Right cardiac atrium (tissue), 5 donors: ENCODE measurements at regions not wholly inside any gene's neighbourhood (a gene's known extent, or its start where the extent isn't known, plus 50 kb on each side); places are given as distances from the start of the nearest gene placed in this dataset.

Source experiments
- ATAC-seq, 2 donors: fragments of 200-7000 bp; cut with Tn5 transposase; one replicate each; pipeline versions ENCODE4 v1.8.0 to v1.9.1; 2020; ENCODE audit warnings: moderate library complexity in 2 of 2, mild to moderate bottlenecking in 1 of 2
- DNase-seq, 3 donors: peaks; one replicate each; pipeline ENCODE4 v3.0.0-alpha.2; 2020
- H3K27ac ChIP-seq: one replicate; pipeline ENCODE4 v1.5.1; 2013; ENCODE audit warnings: mild to moderate bottlenecking, low read length, control low read depth, moderate library complexity
- H3K27me3 ChIP-seq: one replicate; pipeline ENCODE4 v1.6.1; 2013; ENCODE audit not compliant: control insufficient read depth, insufficient read depth
- H3K4me1 ChIP-seq: one replicate; pipeline ENCODE4 v1.6.1; 2013; ENCODE audit warnings: low read length; ENCODE audit not compliant: control insufficient read depth, insufficient read depth
- H3K4me3 ChIP-seq: one replicate; pipeline ENCODE4 v1.5.1; 2013; ENCODE audit warnings: low read length, control low read depth
- H3K9me3 ChIP-seq: one replicate; pipeline ENCODE4 v1.6.1; 2013; ENCODE audit warnings: low read length; ENCODE audit not compliant: control insufficient read depth
- WGBS: extraction: QIAGEN DNeasy Blood & Tissue Kit; methylation state at CpG from one replicate; pipeline ENCODE4 v1.1.7; 2013; 5-methylcytosine and 5-hydroxymethylcytosine counted together
- intact Hi-C, 4 donors: fragments of 100-400 bp; cut with DNase I; formaldehyde crosslinking; loops; one replicate each; pipeline versions ENCODE4 v1.11.0 to v1.14.0; 2022 to 2023
- donor health status: healthy with polysubstance abuse.
- donor health status: DM: no; HTN: yes; CAD: no.
- donor health status: DM: no; HTN: no; CAD: no.
- donor health status: DM: no; HTN: yes; CAD: no; lungs with severe emphysema.
- donor health status: DM: yes; HTN: yes; CAD: no.

DNA sequence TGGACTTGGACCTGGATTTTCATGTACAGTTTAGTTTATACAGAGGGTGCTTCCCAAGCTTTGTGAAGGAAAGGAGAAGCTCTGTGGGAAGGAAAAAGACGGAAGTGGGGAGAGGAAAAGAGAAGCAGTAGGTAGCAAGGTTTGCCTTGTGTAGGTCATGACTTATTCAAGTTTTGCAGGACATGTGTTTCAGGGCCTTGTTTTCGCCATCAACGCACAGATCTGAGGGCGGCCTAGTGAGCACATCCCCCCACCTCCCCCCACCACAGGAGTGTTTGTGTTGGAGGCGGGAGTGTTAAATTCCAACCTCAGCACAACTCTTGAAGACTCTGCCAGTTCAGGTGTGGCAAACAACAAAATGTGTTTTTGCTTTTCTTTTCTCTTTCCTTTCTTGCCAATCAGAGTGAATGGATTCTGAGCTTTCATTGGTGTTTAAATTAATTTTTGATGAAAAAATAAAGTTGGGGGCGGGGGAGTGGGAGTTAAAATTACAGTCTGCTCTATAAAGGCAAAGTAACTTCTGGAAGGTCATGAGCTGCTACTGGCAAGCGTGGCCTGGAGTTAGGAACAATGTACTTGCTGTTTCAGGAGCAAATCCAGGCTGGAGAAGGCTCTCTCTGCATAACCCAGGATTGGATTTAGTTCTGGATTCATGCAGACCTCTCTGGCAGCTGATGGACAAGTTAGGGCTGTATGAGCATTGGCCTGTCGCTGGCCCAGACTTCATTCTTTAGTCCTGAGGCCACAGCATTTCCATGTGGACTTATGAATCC lies 338.5 kb downstream of the CD83 start:
- Histone ChIP-seq H3K4me1 (peaks cover 5% of the 10 kb centered on the region), H3K4me3 (no peak overlapping the region), H3K27me3 (no peaks in the 10 kb centered on the region), H3K27ac (no peak overlapping the region), H3K9me3 (no peaks in the 10 kb centered on the region)
- intact Hi-C loops: no loop called here
- 84% methylated on average over 8 of the region's 8 CpGs for WGBS
- ATAC-seq: peak in 1 of 2 donors; percentile 36
- peak in 1 of 3 donors; percentile 57 for DNase-seq

DNA sequence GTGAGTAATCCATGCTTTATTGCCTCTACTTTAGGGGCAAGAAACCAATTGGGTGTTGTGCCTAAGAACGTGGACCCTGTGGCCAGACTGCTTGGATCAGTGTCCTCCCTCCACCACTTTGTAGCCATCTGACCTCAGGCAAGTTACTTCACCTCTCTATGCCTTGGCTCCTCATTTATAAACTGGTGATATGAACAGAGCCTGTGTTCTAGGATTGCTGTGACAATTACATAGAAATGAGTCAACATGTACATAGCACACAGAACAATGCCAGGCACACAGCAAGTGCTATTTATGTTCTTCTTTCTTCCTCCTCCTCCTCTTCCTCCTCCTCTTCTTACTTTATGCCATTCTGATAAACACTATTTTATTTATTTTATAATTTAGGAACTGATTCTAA lies 339.4 kb downstream of the CD83 start:
- 79% methylated on average over 1 of the region's 1 CpG for WGBS
- ATAC-seq: no peak

DNA sequence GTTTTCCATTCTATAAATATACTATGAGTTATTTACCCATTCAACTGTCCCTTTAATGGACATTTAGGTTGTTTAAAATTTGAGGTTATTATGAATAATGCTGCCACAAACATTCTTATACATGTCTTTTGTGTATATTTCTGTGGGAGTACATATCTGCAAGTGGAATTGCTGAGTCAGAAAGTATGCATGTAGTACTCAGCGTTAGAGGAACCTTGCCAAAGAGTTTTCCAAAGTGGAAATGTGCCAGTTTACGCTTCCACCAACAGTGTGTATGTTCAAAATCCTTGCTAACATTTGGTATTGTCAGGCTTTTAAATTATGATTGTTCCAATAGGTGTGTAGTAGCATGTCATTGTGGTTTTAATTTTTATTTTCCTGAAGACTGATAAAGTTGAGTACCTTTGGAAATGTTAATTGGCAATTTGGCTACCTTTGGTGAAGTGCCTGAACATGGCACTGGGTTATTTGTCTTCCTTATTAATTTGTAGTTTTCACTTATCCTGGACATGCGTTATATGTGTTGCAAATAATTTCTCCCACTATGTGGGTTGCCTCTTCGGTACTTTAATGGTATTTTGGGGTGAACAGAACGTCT lies 341.2 kb downstream of the CD83 start:
- H3K4me3 ChIP-seq: no peak overlapping the region
- H3K4me1 ChIP-seq: peaks cover 5% of the 10 kb centered on the region
- no peak overlapping the region for H3K27ac ChIP-seq
- H3K27me3 ChIP-seq: no peaks in the 10 kb centered on the region
- 69% methylated on average over 5 of the region's 5 CpGs for whole genome bisulfite sequencing
- no peaks in the 10 kb centered on the region for H3K9me3 ChIP-seq
- DNase-seq: no peak
- ATAC-seq: peak in 1 of 2 donors; percentile 53
- intact Hi-C loops: no loop called here

More for the DNA sequence above, 339.4 kb downstream of the CD83 start:
- Histone ChIP-seq H3K27ac (no peak overlapping the region), H3K9me3 (no peaks in the 10 kb centered on the region), H3K4me3 (no peak overlapping the region), H3K27me3 (no peaks in the 10 kb centered on the region), H3K4me1 (peaks cover 5% of the 10 kb centered on the region)
- no peak for DNase-seq
- intact Hi-C loops: no loop called here

DNA sequence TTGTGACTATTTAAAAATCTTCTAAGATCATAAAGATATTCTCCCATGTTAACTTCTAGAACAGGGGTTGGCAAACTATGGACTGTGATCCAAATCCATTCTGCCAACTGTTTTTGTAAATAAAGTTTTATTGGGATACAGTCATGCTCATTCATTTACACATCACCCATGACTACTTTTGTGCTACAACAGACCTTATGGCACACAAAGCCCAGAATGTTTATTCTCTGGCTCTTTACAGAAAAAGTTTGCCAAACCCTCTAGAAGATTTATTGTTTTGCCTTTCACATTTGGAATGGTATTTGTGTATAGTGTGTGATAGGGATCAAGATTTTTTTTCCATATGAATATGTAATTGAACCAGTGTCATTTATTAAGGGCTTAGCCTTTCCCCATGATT lies 341.7 kb downstream of the CD83 start:
- Histone ChIP-seq H3K4me3 (no peak overlapping the region), H3K27me3 (no peaks in the 10 kb centered on the region), H3K9me3 (no peaks in the 10 kb centered on the region), H3K4me1 (peaks cover 5% of the 10 kb centered on the region), H3K27ac (no peak overlapping the region)
- DNase-seq (no peak), ATAC-seq (no peak)
- intact Hi-C loops: no loop called here

DNA sequence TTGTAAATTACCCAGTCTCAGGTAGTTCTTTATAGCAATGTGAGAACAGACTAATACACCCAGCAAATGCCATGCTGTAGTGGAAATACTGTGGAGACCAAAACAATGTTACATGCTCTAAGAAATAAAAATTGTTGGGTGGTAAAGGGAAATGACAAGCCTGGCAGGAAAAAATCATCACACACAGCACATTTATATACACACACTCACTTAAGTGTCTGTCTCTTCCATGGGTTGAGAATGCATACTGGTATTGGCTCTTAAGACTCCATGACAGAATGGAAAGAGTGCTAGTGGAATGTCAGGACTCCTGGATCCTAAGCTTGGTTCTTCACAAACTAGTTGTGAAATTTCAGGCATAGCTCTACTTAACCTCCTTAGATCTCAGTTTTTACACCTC lies 343.0 kb downstream of the CD83 start:
- H3K9me3 ChIP-seq: no peaks in the 10 kb centered on the region
- H3K27me3 ChIP-seq: no peaks in the 10 kb centered on the region
- intact Hi-C loops: no loop called here
- peaks cover 5% of the 10 kb centered on the region for H3K4me1 ChIP-seq
- no peak overlapping the region for H3K4me3 ChIP-seq
- DNase-seq (no peak), ATAC-seq (no peak)
- H3K27ac ChIP-seq: no peak overlapping the region

DNA sequence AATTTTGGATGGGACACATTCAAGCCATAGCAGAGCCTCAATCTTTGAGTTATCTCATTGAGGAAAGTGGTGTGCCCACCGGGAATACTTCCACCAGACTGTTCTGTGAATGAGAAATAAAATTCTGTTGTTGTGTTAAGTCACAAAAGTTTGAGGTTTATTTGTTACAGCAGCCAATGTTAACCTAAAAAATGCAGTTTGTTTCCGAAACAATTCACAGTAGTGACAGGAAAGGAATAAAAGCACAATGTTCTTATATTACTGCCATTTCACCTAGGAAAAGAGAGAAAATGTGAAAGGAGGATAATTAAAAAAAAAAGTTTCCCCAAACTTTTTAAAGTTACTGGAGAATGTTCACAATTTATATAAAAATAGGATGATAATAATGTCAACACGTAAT lies 344.6 kb downstream of the CD83 start:
- H3K27me3 ChIP-seq: no peaks in the 10 kb centered on the region
- H3K27ac ChIP-seq: no peak overlapping the region
- ATAC-seq: no peak
- no peaks in the 10 kb centered on the region for H3K9me3 ChIP-seq
- DNase-seq: no peak
- intact Hi-C loops: no loop called here
- H3K4me1 ChIP-seq: peaks cover 2% of the 10 kb centered on the region
- no peak overlapping the region for H3K4me3 ChIP-seq
- WGBS: 87% methylated on average over 3 of the region's 3 CpGs

DNA sequence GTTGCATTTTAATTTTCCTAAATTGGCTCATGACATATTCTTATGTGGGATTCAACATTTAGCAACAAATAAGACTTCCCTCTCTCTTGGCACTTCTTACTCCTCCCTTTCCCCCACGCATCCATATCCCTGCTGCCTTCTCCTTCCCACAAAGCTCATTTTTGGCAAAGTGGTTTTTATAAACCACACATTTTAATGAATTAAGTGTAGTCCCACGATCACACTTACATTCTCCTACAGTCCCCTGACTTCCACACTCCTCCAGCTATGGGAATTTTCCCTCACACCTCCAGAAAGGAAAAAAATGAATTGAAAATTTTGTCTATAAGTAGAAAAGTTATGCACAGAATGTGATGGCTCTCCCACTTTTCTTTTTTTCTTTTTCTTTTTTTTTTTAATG lies 345.0 kb downstream of the CD83 start:
- WGBS: 72% methylated on average over 2 of the region's 2 CpGs
- ATAC-seq: no peak
- Histone ChIP-seq H3K4me1 (peaks cover 2% of the 10 kb centered on the region), H3K27ac (no peak overlapping the region), H3K4me3 (no peak overlapping the region), H3K9me3 (no peaks in the 10 kb centered on the region), H3K27me3 (no peaks in the 10 kb centered on the region)
- DNase-seq: no peak
- intact Hi-C loops: no loop called here

DNA sequence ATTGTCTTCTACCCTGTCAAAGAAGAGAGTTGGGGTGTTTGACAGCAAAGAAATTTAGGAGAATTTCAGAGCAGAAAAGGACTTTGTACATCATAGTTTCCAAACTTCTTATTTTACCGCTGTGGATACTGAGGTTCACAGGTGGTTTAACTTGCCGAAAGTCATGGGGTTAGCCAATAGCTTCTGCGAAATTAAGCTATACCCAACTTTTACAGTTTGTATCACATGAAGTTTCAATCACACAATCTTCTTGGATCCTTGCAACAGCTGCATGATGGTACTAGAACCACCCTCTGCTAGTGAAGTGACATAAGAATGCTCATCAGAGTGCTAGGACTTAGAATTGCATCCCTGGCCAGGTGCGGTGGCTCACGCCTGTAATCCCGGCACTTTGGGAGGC lies 345.5 kb downstream of the CD83 start:
- H3K27me3 ChIP-seq: no peaks in the 10 kb centered on the region
- intact Hi-C loops: no loop called here
- DNase-seq (no peak), ATAC-seq (no peak)
- 97% methylated on average over 6 of the region's 6 CpGs for WGBS
- H3K27ac ChIP-seq: no peak overlapping the region
- H3K4me3 ChIP-seq: no peak overlapping the region
- no peaks in the 10 kb centered on the region for H3K9me3 ChIP-seq
- no peaks in the 10 kb centered on the region for H3K4me1 ChIP-seq

DNA sequence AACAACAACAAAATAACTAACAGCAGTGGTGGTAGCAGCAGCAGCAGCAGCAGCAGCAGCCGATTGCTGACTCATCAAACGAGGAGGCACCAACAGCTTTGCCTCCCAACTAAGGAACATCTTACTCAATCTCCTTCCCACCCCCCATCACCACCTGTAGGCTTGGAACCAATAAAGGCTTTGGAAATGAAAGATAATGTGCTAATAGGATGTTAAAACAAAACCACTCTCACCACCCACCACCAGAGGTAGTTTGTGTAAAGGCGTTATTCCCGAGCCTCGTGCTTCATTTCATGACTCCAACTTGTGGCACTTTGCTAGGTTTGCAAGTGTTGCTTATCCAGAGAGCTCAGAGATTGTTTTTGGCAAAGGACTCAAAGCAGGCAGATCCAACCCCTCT lies 346.5 kb downstream of the CD83 start:
- ATAC-seq (peak in 1 of 2 donors; percentile 56), DNase-seq (no peak)
- Histone ChIP-seq H3K4me1 (no peaks in the 10 kb centered on the region), H3K27me3 (no peaks in the 10 kb centered on the region), H3K9me3 (peaks cover 2% of the 10 kb centered on the region), H3K27ac (no peak overlapping the region), H3K4me3 (no peak overlapping the region)
- WGBS: 58% methylated on average over 5 of the region's 5 CpGs
- intact Hi-C loops: no loop called here

DNA sequence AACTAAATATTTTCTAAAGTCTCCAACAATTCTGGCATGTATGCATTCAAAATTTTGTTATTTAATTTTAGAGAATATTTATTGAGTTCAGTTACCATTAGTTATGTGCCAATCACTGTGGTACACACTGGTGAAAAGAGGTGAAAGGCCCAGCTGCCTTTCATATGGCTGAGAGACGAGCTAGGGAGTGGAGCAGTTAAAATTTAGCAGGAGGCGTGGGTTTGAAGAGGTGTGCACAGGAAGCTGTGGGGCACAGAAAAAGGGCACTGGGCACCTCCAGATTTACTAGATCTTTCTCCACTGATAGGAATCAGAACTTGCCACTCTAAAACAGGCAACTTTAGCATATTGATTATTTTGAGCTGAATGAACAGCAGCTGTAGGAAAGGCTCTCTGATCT lies 347.1 kb downstream of the CD83 start:
- Histone ChIP-seq H3K27me3 (no peaks in the 10 kb centered on the region), H3K4me1 (no peaks in the 10 kb centered on the region), H3K9me3 (peaks cover 2% of the 10 kb centered on the region), H3K27ac (no peak overlapping the region), H3K4me3 (no peak overlapping the region)
- ATAC-seq: no peak
- no peak for DNase-seq
- WGBS: 98% methylated on average over 2 of the region's 2 CpGs
- intact Hi-C loops: no loop called here

DNA sequence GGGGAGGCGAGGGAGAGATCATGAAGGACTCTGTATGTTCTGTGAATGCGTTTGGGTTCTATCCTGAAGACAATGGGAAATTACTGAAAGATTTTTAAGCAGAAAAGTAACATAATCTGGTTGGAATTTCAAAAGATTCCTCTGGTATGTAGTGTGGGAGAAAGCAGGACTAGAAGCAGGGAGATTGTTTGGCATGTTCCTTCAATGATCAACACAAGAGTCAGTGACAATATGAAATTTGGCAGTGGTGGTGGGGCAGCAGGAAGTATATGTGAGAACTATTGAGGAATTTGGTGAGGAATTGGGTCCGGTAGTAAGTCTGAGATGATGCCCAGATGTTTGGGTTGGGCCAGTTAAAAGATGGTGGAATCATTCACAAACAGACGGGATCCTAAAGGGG lies 348.7 kb downstream of the CD83 start:
- Histone ChIP-seq H3K27me3 (no peaks in the 10 kb centered on the region), H3K4me3 (no peak overlapping the region), H3K4me1 (no peaks in the 10 kb centered on the region), H3K27ac (no peak overlapping the region), H3K9me3 (peaks cover 2% of the 10 kb centered on the region)
- ATAC-seq (no peak), DNase-seq (no peak)
- 79% methylated on average over 4 of the region's 4 CpGs for WGBS
- intact Hi-C loops: no loop called here

DNA sequence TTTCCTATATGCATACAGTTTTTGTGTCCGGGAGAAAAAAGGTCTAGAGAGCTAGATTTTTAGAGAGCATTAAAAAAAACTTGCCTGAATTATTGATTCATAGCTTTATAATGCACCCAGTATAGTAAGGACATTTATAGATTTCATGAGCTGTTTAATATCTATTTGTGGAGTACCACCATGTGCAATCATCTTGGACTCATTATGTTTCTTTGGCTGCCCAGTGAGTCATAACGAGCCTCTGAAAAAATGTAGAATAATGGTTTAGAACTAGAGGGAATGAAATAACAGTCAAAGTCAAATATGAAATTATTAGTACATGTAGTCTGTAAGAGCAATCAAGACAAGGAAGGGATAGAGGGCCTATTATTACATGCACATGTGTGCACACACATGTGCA lies 350.0 kb downstream of the CD83 start:
- Histone ChIP-seq H3K27ac (no peak overlapping the region), H3K27me3 (no peaks in the 10 kb centered on the region), H3K4me3 (no peak overlapping the region), H3K4me1 (no peaks in the 10 kb centered on the region), H3K9me3 (peaks cover 2% of the 10 kb centered on the region)
- DNase-seq (no peak), ATAC-seq (no peak)
- intact Hi-C loops: no loop called here
- WGBS: 77% methylated on average over 2 of the region's 2 CpGs
